ENCODE measurements at regions not wholly inside any gene's neighbourhood (a gene's known extent, or its start where the extent isn't known, plus 50 kb on each side); places are given as distances from the start of the nearest gene placed in this dataset.
A peak's percentile ranks its signal among the peaks of the same experiment; 100 is the strongest.

GRCh38 chr14:104394409-104394851, 185.1 kb upstream of the C14orf180 start:
- Mint-ChIP-seq H3K4me1 (peaks cover 16 to 75% (median 47%) of the 10 kb centered on the region in 4 donors), H3K27me3 (no peaks in the 10 kb centered on the region), H3K27ac (peak overlapping the region; percentile 92 to 99 (median 97)), H3K9me3 (peaks cover 0 to 16% (median 5%) of the 10 kb centered on the region in 7 donors), H3K36me3 (peaks cover 7% of the 10 kb centered on the region), H3K4me3 (peak overlapping the region; percentile 51 to 87 (median 84))
- Histone ChIP-seq H3K27ac (ENCODE audit: insufficient read depth, low read length, poor library complexity, severe bottlenecking) (peak overlapping the region; percentile 72), H3K9me3 (ENCODE audit: control insufficient read depth in 2 of 2, low read length in 2 of 2) (no peaks in the 10 kb centered on the region), H3K36me3 (ENCODE audit: control insufficient read depth, insufficient read depth, low read length) (no peaks in the 10 kb centered on the region), H3K4me3 (ENCODE audit: low read depth, low read length) (no peak overlapping the region), H3K4me1 (ENCODE audit: control insufficient read depth, insufficient read depth, low read length, poor library complexity, severe bottlenecking) (peaks cover 67% of the 10 kb centered on the region), H3K27me3 (ENCODE audit: control insufficient read depth, insufficient read depth, low read length) (no peaks in the 10 kb centered on the region)
- DNase-seq (peak in 1 of 3 donors; percentile 27), ATAC-seq (ENCODE audit: low read depth in 2 of 2) (peak in 1 of 2 donors; percentile 1)

GRCh38 chr14:104395276-104395675, 184.3 kb upstream of the C14orf180 start:
- no peaks in the 10 kb centered on the region for H3K36me3 ChIP-seq (ENCODE audit: control insufficient read depth, insufficient read depth, low read length)
- H3K9me3 ChIP-seq (ENCODE audit: control insufficient read depth in 2 of 2, low read length in 2 of 2) = no peaks in the 10 kb centered on the region
- Mint-ChIP-seq H3K36me3 (peaks cover 7% of the 10 kb centered on the region), H3K27me3 (no peaks in the 10 kb centered on the region), H3K4me3 (peak overlapping the region in 3 of 4 donors; percentile 35 to 85 (median 48)), H3K9me3 (peaks cover 0 to 16% (median 5%) of the 10 kb centered on the region in 7 donors), H3K27ac (peak overlapping the region; percentile 92 to 99 (median 97)), H3K4me1 (peaks cover 19 to 76% (median 46%) of the 10 kb centered on the region in 4 donors)
- peaks cover 63% of the 10 kb centered on the region for H3K4me1 ChIP-seq (ENCODE audit: control insufficient read depth, insufficient read depth, low read length, poor library complexity, severe bottlenecking)
- ATAC-seq (ENCODE audit: low read depth in 2 of 2) (no peak), DNase-seq (peak in 1 of 3 donors; percentile 14)
- H3K27ac ChIP-seq (ENCODE audit: insufficient read depth, low read length, poor library complexity, severe bottlenecking) = no peak overlapping the region
- H3K4me3 ChIP-seq (ENCODE audit: low read depth, low read length) = peak overlapping the region; percentile 31
- H3K27me3 ChIP-seq (ENCODE audit: control insufficient read depth, insufficient read depth, low read length) = no peaks in the 10 kb centered on the region

GRCh38 chr14:104395941-104396681, 183.5 kb upstream of the C14orf180 start:
- H3K27ac ChIP-seq (ENCODE audit: insufficient read depth, low read length, poor library complexity, severe bottlenecking) = no peak overlapping the region
- peaks cover 55% of the 10 kb centered on the region for H3K4me1 ChIP-seq (ENCODE audit: control insufficient read depth, insufficient read depth, low read length, poor library complexity, severe bottlenecking)
- Mint-ChIP-seq H3K4me1 (peaks cover 19 to 68% (median 42%) of the 10 kb centered on the region in 4 donors), H3K36me3 (peaks cover 7% of the 10 kb centered on the region), H3K27ac (peak overlapping the region; percentile 87 to 92 (median 91)), H3K4me3 (peak overlapping the region in 3 of 4 donors; percentile 22 to 61 (median 26)), H3K27me3 (no peaks in the 10 kb centered on the region), H3K9me3 (peaks cover 0 to 16% (median 5%) of the 10 kb centered on the region in 7 donors)
- H3K4me3 ChIP-seq (ENCODE audit: low read depth, low read length) = no peak overlapping the region
- H3K36me3 ChIP-seq (ENCODE audit: control insufficient read depth, insufficient read depth, low read length) = no peaks in the 10 kb centered on the region
- DNase-seq = no peak
- no peaks in the 10 kb centered on the region for H3K27me3 ChIP-seq (ENCODE audit: control insufficient read depth, insufficient read depth, low read length)
- no peak for ATAC-seq (ENCODE audit: low read depth in 2 of 2)
- H3K9me3 ChIP-seq (ENCODE audit: control insufficient read depth in 2 of 2, low read length in 2 of 2) = no peaks in the 10 kb centered on the region

- H3K27ac ChIP-seq (ENCODE audit: insufficient read depth, low read length, poor library complexity, severe bottlenecking) = no peak overlapping the region
- H3K36me3 ChIP-seq (ENCODE audit: control insufficient read depth, insufficient read depth, low read length) = no peaks in the 10 kb centered on the region
- peaks cover 7% of the 10 kb centered on the region for H3K36me3 Mint-ChIP-seq
- no peaks in the 10 kb centered on the region for H3K27me3 ChIP-seq (ENCODE audit: control insufficient read depth, insufficient read depth, low read length)
- ATAC-seq (ENCODE audit: low read depth in 2 of 2) (no peak), DNase-seq (no peak)
- peaks cover 0 to 16% (median 5%) of the 10 kb centered on the region in 7 donors for H3K9me3 Mint-ChIP-seq
- peaks cover 16 to 60% (median 37%) of the 10 kb centered on the region in 4 donors for H3K4me1 Mint-ChIP-seq
- H3K4me1 ChIP-seq (ENCODE audit: control insufficient read depth, insufficient read depth, low read length, poor library complexity, severe bottlenecking) = peaks cover 47% of the 10 kb centered on the region
- H3K27ac Mint-ChIP-seq = peak overlapping the region; percentile 84 to 91 (median 87)
- H3K9me3 ChIP-seq (ENCODE audit: control insufficient read depth in 2 of 2, low read length in 2 of 2) = no peaks in the 10 kb centered on the region
- peak overlapping the region in 3 of 4 donors; percentile 26 to 61 (median 38) for H3K4me3 Mint-ChIP-seq
- H3K4me3 ChIP-seq (ENCODE audit: low read depth, low read length) = no peak overlapping the region
- H3K27me3 Mint-ChIP-seq = no peaks in the 10 kb centered on the region
Measured at GRCh38 chr14:104396682-104397470, 182.7 kb upstream of the C14orf180 start.

GRCh38 chr14:104397956-104398355, 181.6 kb upstream of the C14orf180 start:
- no peaks in the 10 kb centered on the region for H3K27me3 Mint-ChIP-seq
- H3K4me3 ChIP-seq (ENCODE audit: low read depth, low read length) = no peak overlapping the region
- peak overlapping the region in 1 of 4 donors; percentile 51 for H3K4me3 Mint-ChIP-seq
- H3K36me3 Mint-ChIP-seq = peaks cover 7% of the 10 kb centered on the region
- no peaks in the 10 kb centered on the region for H3K27me3 ChIP-seq (ENCODE audit: control insufficient read depth, insufficient read depth, low read length)
- H3K4me1 ChIP-seq (ENCODE audit: control insufficient read depth, insufficient read depth, low read length, poor library complexity, severe bottlenecking) = peaks cover 36% of the 10 kb centered on the region
- peak overlapping the region in 2 of 3 donors; percentile 17 to 22 for H3K27ac Mint-ChIP-seq
- no peaks in the 10 kb centered on the region for H3K36me3 ChIP-seq (ENCODE audit: control insufficient read depth, insufficient read depth, low read length)
- peaks cover 0 to 16% (median 5%) of the 10 kb centered on the region in 7 donors for H3K9me3 Mint-ChIP-seq
- H3K4me1 Mint-ChIP-seq = peaks cover 14 to 52% (median 34%) of the 10 kb centered on the region in 4 donors
- no peak for DNase-seq
- no peak for ATAC-seq (ENCODE audit: low read depth in 2 of 2)
- H3K27ac ChIP-seq (ENCODE audit: insufficient read depth, low read length, poor library complexity, severe bottlenecking) = no peak overlapping the region
- no peaks in the 10 kb centered on the region for H3K9me3 ChIP-seq (ENCODE audit: control insufficient read depth in 2 of 2, low read length in 2 of 2)

GRCh38 chr14:104398656-104399055, 180.9 kb upstream of the C14orf180 start:
- Histone ChIP-seq H3K27ac (ENCODE audit: insufficient read depth, low read length, poor library complexity, severe bottlenecking) (no peak overlapping the region), H3K9me3 (ENCODE audit: control insufficient read depth in 2 of 2, low read length in 2 of 2) (no peaks in the 10 kb centered on the region), H3K36me3 (ENCODE audit: control insufficient read depth, insufficient read depth, low read length) (no peaks in the 10 kb centered on the region), H3K27me3 (ENCODE audit: control insufficient read depth, insufficient read depth, low read length) (no peaks in the 10 kb centered on the region), H3K4me3 (ENCODE audit: low read depth, low read length) (no peak overlapping the region), H3K4me1 (ENCODE audit: control insufficient read depth, insufficient read depth, low read length, poor library complexity, severe bottlenecking) (peaks cover 29% of the 10 kb centered on the region)
- DNase-seq (no peak), ATAC-seq (ENCODE audit: low read depth in 2 of 2) (no peak)
- H3K36me3 Mint-ChIP-seq = peaks cover 7% of the 10 kb centered on the region
- peaks cover 0 to 16% (median 5%) of the 10 kb centered on the region in 7 donors for H3K9me3 Mint-ChIP-seq
- H3K4me1 Mint-ChIP-seq = peaks cover 14 to 47% (median 34%) of the 10 kb centered on the region in 4 donors
- no peaks in the 10 kb centered on the region for H3K27me3 Mint-ChIP-seq
- no peak overlapping the region for H3K4me3 Mint-ChIP-seq
- H3K27ac Mint-ChIP-seq = no peak overlapping the region

GRCh38 chr14:104399432-104400155, 180.0 kb upstream of the C14orf180 start:
- Histone ChIP-seq H3K4me1 (ENCODE audit: control insufficient read depth, insufficient read depth, low read length, poor library complexity, severe bottlenecking) (peaks cover 20% of the 10 kb centered on the region), H3K9me3 (ENCODE audit: control insufficient read depth in 2 of 2, low read length in 2 of 2) (no peaks in the 10 kb centered on the region), H3K36me3 (ENCODE audit: control insufficient read depth, insufficient read depth, low read length) (no peaks in the 10 kb centered on the region), H3K4me3 (ENCODE audit: low read depth, low read length) (no peak overlapping the region), H3K27me3 (ENCODE audit: control insufficient read depth, insufficient read depth, low read length) (no peaks in the 10 kb centered on the region), H3K27ac (ENCODE audit: insufficient read depth, low read length, poor library complexity, severe bottlenecking) (no peak overlapping the region)
- Mint-ChIP-seq H3K9me3 (peaks cover 0 to 16% (median 6%) of the 10 kb centered on the region in 7 donors), H3K27me3 (no peaks in the 10 kb centered on the region), H3K36me3 (peaks cover 7% of the 10 kb centered on the region), H3K27ac (peak overlapping the region; percentile 71 to 90 (median 78)), H3K4me3 (no peak overlapping the region), H3K4me1 (peaks cover 14 to 38% (median 27%) of the 10 kb centered on the region in 4 donors)
- ATAC-seq (ENCODE audit: low read depth in 2 of 2) (peak in 1 of 2 donors; percentile 58), DNase-seq (peak in 2 of 3 donors; percentile 34 to 44)
